ENCODE measurements at regions not wholly inside any gene's neighbourhood (a gene's known extent, or its start where the extent isn't known, plus 50 kb on each side); places are given as distances from the start of the nearest gene placed in this dataset.
A peak's percentile ranks its signal among the peaks of the same experiment; 100 is the strongest.

DNA sequence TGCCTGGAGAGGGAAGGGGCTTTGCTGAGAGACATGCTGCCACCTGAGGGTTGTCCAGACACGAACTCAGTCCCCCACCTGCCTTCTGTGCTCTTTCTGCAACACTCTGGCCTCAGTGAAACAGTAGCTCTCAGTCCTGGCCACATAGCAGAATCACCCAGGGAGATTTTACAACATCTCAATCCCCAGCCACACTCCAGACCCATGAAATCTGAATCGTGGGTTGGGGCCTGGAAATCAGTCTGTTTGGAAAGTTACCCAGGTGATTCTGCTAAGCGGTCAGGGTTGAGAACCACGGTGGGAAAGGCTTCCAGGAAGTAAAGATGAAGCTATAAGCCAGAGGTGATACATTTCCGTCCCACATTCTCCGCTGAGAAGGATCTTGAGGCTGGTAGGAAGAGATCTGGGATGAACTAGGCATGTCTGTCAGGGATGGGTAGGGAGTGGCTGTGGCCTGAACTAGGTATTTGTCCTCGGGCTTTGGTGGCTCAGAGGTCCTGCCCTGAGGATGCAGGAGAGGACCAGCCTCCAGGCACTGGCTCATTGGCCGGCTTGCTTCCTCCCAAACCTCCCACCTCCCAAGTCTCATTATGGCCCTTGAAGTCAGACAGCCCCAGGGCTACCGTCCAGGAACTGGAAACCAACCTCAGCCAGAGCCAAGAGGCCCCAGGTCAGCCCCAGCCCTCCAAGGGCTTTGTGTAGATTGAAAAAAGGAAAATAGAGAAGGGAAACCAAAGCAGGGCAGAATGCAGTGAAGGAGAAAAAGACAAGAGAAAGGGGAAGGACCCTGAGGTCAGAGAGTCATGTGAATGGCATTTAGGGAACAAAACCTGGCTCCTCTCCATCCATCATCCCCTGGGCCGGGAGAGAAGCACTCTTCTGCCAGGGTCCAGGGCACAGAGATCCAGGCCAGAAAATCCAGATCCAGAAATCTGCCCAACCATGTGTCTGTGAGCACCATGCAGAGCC lies 119.6 kb downstream of the ZFP36L2 start:
- TF ChIP-seq, protein P1, sequence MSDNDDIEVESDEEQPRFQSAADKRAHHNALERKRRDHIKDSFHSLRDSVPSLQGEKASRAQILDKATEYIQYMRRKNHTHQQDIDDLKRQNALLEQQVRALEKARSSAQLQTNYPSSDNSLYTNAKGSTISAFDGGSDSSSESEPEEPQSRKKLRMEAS (IDR thresholded peaks at IDR 0.05; ENCODE audit: low read depth, low read length) = no peak
- TF ChIP-seq, protein P2, sequence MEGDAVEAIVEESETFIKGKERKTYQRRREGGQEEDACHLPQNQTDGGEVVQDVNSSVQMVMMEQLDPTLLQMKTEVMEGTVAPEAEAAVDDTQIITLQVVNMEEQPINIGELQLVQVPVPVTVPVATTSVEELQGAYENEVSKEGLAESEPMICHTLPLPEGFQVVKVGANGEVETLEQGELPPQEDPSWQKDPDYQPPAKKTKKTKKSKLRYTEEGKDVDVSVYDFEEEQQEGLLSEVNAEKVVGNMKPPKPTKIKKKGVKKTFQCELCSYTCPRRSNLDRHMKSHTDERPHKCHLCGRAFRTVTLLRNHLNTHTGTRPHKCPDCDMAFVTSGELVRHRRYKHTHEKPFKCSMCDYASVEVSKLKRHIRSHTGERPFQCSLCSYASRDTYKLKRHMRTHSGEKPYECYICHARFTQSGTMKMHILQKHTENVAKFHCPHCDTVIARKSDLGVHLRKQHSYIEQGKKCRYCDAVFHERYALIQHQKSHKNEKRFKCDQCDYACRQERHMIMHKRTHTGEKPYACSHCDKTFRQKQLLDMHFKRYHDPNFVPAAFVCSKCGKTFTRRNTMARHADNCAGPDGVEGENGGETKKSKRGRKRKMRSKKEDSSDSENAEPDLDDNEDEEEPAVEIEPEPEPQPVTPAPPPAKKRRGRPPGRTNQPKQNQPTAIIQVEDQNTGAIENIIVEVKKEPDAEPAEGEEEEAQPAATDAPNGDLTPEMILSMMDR (IDR thresholded peaks at IDR 0.05; ENCODE audit: low read depth, low read length) = no peak
- no peak for TF ChIP-seq MYC (IDR thresholded peaks at IDR 0.05; ENCODE audit: low read depth, low read length)
- no peak for TF ChIP-seq POLR2A (IDR thresholded peaks at IDR 0.05; ENCODE audit: extremely low read depth, insufficient read length)
- no peak overlapping the region for H3K4me3 ChIP-seq (ENCODE audit: low read depth, low read length)
- DNase-seq (ENCODE audit: low read depth) = peak; percentile 64

DNA sequence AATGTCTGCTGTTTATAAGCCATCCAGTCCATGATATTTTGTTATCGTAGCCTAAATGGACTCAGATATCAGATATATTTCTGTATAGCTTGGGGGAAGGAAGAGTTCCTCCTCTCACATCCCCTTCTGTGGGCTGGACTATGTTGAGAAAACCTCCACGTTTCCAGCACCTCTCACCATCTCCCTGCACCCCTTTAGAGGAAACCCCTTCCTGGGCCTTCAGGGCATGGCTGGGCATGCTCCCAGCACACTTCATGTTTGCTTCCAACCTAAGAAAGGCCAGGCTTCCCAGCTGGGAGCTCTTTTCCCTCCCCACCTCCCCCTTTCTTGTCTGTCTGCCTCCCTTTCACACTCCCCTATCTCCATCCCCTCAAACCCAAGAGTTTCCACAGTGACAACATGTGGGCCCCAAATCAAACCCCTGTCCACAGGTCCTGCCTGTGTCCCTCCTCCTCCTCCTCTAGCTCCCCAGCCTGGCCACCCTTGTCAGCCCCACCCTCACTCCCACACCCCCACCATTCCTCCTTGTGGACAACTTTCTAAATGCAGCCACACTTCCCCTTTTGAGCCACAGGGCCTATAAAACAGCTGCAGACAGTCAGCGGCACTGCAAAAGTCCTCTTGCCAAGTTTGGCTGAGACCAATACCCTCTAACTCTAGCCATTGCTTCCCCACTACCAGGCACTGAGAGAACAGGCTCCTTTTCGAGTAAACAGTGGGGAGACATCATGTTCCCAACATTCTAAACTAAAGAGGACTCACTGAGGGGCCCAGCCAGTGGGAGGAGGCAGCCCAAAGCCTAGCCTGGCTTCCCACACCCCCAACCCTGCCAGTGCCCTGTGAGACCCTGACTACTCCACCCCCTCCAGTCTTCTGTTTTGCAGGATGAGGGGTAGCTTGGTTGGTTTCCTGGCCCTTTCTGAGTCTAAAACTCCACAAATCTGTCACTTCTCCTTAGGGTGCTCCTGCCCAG lies 120.5 kb downstream of the ZFP36L2 start:
- TF ChIP-seq, protein P2 (IDR thresholded peaks at IDR 0.05; ENCODE audit: low read depth, low read length) = peak; percentile 37
- TF ChIP-seq, protein P1 (IDR thresholded peaks at IDR 0.05; ENCODE audit: low read depth, low read length) = no peak
- H3K4me3 ChIP-seq (ENCODE audit: low read depth, low read length) = no peak overlapping the region
- peak; percentile 98 for DNase-seq (ENCODE audit: low read depth)

DNA sequence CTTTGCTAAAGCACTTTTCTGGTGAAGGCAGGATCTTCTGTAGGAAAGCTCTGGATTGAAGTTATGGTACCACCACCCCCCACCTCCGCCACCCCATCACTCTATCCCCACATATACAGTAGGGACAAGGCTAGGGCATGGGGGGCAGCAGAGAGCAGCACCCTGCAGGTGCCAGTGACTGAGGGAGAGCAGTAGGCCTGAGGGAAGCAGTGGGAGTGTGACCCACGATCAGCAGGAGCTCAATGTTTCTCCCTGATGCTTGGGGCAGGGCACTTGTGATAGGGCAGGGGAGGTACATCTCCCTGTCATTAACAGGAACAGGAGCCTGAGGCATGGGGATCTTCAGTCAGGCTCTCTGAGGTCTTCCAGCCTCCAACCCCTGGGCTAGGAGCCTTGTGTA lies 121.6 kb downstream of the ZFP36L2 start:
- DNase-seq (ENCODE audit: low read depth) = peak; percentile 79
- TF ChIP-seq MYC (IDR thresholded peaks at IDR 0.05; ENCODE audit: low read depth, low read length) = no peak
- TF ChIP-seq, protein P1 (IDR thresholded peaks at IDR 0.05; ENCODE audit: low read depth, low read length) = no peak
- TF ChIP-seq, protein P2 (IDR thresholded peaks at IDR 0.05; ENCODE audit: low read depth, low read length) = peak; percentile 50
- TF ChIP-seq POLR2A (IDR thresholded peaks at IDR 0.05; ENCODE audit: extremely low read depth, insufficient read length) = no peak
- no peak overlapping the region for H3K4me3 ChIP-seq (ENCODE audit: low read depth, low read length)

DNA sequence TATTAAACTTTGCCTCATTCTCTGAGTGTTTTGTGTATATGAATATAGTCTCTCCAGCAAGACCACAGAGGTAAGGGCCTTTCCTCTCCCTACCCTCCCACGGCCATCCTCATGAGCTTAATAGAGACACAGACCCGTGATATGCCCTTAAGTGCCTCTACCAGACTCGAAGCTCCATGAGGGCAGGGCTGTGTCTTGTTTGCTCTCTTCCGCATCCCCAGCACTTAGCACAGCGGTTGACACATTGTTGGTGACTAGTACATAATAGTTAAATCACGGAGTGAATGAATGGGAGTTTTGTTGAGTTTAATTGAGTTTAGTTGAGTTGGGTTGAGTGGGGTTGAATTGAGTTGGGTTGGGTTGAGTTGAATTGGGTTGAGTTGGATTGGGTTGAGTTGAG lies 122.3 kb downstream of the ZFP36L2 start:
- DNase-seq (ENCODE audit: low read depth) = no peak
- TF ChIP-seq, protein P2 (IDR thresholded peaks at IDR 0.05; ENCODE audit: low read depth, low read length) = no peak
- TF ChIP-seq, protein P1 (IDR thresholded peaks at IDR 0.05; ENCODE audit: low read depth, low read length) = no peak
- TF ChIP-seq POLR2A (IDR thresholded peaks at IDR 0.05; ENCODE audit: extremely low read depth, insufficient read length) (no peak), MYC (IDR thresholded peaks at IDR 0.05; ENCODE audit: low read depth, low read length) (no peak)
- H3K4me3 ChIP-seq (ENCODE audit: low read depth, low read length) = no peak overlapping the region

DNA sequence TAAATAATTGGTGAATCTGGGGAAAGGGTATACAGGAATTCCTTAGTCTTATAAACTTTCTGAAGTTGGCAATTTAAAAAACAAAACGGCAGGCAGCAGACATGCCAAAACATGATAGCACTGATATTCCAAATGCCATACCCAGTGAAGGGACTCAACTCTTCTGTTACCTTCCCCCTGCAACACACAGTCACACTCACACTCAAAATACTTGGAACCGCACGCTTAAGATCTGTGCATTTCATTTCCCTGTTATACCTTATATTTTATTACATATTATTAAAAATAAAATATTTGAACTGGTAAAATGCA lies 123.4 kb downstream of the ZFP36L2 start:
- no peak overlapping the region for H3K4me3 ChIP-seq (ENCODE audit: low read depth, low read length)
- no peak for DNase-seq (ENCODE audit: low read depth)
- TF ChIP-seq MYC (IDR thresholded peaks at IDR 0.05; ENCODE audit: low read depth, low read length) (no peak), POLR2A (IDR thresholded peaks at IDR 0.05; ENCODE audit: extremely low read depth, insufficient read length) (no peak)
